ENCODE measurements at regions not wholly inside any gene's neighbourhood (a gene's known extent, or its start where the extent isn't known, plus 50 kb on each side); places are given as distances from the start of the nearest gene placed in this dataset.

DNA sequence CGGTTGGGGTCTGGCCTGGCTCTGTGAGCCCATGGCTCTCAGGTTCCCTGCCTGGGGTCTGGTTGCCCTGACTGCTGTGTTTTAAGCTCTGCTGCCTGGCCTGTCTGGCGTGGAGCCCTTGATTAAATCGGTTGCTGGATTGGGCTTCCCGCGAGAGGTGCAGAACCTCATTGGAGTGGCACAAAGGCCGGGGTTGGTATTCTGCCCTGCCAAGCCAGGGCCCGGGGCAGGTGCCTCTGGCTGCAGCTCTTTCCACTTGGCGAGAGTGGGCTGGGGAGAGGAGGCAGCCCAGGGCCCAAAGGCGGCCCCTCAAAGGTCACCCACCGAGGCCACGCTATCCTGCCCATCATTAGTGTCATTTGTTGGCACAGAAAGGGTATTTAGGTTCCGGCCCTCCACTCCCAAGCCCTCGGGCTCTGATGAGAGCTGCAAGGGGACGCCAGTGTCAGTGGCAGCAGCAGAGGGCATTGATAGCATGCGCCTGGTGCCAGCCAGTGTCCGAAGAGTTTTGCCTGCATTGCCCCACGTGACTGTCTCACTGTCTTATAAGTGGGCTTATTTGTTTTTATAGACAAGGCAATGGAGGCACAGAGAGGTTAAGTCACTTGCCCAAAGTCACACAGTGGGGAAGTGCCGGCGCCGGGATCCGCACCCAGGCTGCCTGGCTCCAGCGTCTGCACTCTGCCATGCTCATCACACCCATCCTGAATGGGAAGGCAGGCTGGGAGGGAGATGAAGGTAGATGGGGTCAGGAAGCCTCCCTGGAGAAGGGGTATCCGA, 68.0 kb upstream of the CIBAR2 start:
- Histone ChIP-seq H3K4me1 (ENCODE audit: control insufficient read depth in 1 of 2, insufficient read depth in 1 of 2, low read depth in 1 of 2, low read length in 1 of 2) (no peaks in the 10 kb centered on the region), H3K36me3 (no peaks in the 10 kb centered on the region), H3K27ac (no peak overlapping the region), H3K27me3 (peaks cover 28% of the 10 kb centered on the region), H3K4me3 (ENCODE audit: low read depth in 1 of 2, low read length in 1 of 2) (no peak overlapping the region), H3K9me3 (no peaks in the 10 kb centered on the region)
- TF ChIP-seq, protein P1, sequence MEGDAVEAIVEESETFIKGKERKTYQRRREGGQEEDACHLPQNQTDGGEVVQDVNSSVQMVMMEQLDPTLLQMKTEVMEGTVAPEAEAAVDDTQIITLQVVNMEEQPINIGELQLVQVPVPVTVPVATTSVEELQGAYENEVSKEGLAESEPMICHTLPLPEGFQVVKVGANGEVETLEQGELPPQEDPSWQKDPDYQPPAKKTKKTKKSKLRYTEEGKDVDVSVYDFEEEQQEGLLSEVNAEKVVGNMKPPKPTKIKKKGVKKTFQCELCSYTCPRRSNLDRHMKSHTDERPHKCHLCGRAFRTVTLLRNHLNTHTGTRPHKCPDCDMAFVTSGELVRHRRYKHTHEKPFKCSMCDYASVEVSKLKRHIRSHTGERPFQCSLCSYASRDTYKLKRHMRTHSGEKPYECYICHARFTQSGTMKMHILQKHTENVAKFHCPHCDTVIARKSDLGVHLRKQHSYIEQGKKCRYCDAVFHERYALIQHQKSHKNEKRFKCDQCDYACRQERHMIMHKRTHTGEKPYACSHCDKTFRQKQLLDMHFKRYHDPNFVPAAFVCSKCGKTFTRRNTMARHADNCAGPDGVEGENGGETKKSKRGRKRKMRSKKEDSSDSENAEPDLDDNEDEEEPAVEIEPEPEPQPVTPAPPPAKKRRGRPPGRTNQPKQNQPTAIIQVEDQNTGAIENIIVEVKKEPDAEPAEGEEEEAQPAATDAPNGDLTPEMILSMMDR (IDR thresholded peaks at IDR 0.05), result no peak

DNA sequence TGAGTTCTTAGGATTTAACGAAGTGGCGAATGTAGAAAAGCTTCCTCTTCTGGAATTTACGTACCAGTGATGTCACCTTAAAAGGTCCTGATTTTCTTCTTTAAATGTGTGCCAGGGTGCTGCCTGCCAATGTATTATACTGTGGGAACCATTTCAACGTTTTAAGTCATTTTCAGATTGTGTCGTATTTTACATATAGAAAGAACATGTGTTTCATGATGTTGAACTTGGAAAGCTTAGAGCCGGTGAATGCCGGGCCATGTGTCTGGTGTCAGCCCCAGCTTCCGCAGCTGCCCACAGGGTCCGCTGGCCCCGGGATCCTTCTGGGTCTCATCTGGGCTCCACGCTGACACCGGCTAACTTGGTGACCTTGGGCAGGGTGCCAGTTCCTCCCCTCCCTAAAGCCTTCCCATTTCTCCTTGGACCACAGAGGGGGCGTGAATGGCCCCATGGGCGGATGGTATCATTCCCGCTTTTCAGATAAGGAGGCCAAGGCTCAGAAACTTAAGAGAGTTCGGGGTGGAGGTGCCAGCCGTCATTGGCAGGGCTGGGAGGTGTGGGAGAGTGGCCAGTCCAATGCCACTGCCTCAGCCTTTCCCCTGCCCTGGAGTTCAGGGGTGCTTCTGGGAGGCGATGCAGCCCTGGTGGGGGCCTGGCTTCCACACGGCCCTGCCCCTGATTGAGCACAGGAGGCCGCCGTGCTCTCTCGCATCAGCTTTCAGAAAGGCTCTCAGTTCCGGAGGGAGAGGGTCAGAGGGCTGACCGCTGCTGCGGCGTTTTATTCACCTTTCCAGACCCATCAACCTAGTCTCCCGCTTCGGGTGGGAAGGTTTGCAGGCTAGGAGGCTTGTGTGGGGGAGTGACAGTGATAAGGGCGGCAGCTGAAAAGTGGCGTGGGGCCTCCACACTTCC, 68.8 kb upstream of the CIBAR2 start:
- Histone ChIP-seq H3K4me3 (ENCODE audit: low read depth in 1 of 2, low read length in 1 of 2) (no peak overlapping the region), H3K27me3 (peaks cover 20% of the 10 kb centered on the region), H3K9me3 (no peaks in the 10 kb centered on the region), H3K27ac (no peak overlapping the region), H3K36me3 (no peaks in the 10 kb centered on the region), H3K4me1 (ENCODE audit: control insufficient read depth in 1 of 2, insufficient read depth in 1 of 2, low read depth in 1 of 2, low read length in 1 of 2) (no peaks in the 10 kb centered on the region)
- TF ChIP-seq, protein P1 (IDR thresholded peaks at IDR 0.05), result no peak

DNA sequence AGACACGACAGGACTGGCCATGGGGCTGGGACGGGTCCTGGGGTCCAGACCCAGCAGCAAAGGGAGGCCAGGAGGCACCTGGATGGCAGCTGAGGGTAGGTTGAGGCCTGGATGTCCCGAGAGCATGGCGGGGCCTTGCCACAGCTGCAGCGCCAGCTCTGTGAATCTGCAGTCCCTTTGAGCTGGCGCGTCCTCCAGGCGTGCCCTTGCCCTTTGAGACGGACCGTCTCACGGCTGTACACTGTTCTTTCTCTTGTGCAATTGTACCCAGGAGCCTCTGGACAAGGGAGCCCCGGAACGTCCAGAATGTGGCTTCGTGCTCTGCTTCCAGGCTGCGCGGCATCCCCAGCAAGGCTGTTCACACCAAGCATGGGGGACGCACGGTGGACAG, 69.5 kb upstream of the CIBAR2 start:
- no peak overlapping the region for H3K4me3 ChIP-seq (ENCODE audit: low read depth in 1 of 2, low read length in 1 of 2)
- H3K9me3 ChIP-seq, result no peaks in the 10 kb centered on the region
- TF ChIP-seq, protein P1 (IDR thresholded peaks at IDR 0.05), result no peak
- peaks cover 13% of the 10 kb centered on the region for H3K27me3 ChIP-seq
- no peaks in the 10 kb centered on the region for H3K4me1 ChIP-seq (ENCODE audit: control insufficient read depth in 1 of 2, insufficient read depth in 1 of 2, low read depth in 1 of 2, low read length in 1 of 2)
- no peak overlapping the region for H3K27ac ChIP-seq
- H3K36me3 ChIP-seq, result no peaks in the 10 kb centered on the region

DNA sequence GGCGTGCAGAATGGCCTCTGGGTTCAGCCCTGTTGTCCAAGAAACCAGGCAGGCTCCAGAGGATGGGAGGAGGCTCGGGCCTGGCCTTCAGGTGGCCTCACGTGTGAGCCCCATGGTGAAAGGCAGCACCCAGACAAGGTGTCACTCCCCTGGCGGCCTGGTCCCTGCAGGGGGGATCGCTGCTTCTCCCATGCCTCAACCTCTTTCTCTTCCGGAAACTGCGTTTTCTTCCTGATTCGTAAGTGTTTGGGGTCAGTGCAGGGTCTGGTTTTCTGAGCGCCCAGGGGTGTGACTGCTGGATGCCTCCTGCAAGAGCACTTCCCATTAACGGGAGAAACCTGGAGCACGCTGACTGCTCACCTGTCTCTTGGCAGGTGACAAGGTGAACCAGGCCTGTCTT, 70.0 kb upstream of the CIBAR2 start:
- Histone ChIP-seq H3K4me1 (ENCODE audit: control insufficient read depth in 1 of 2, insufficient read depth in 1 of 2, low read depth in 1 of 2, low read length in 1 of 2) (no peaks in the 10 kb centered on the region), H3K36me3 (no peaks in the 10 kb centered on the region), H3K27me3 (peaks cover 8% of the 10 kb centered on the region), H3K4me3 (ENCODE audit: low read depth in 1 of 2, low read length in 1 of 2) (no peak overlapping the region), H3K9me3 (no peaks in the 10 kb centered on the region), H3K27ac (no peak overlapping the region)
- TF ChIP-seq, protein P1 (IDR thresholded peaks at IDR 0.05), result no peak

DNA sequence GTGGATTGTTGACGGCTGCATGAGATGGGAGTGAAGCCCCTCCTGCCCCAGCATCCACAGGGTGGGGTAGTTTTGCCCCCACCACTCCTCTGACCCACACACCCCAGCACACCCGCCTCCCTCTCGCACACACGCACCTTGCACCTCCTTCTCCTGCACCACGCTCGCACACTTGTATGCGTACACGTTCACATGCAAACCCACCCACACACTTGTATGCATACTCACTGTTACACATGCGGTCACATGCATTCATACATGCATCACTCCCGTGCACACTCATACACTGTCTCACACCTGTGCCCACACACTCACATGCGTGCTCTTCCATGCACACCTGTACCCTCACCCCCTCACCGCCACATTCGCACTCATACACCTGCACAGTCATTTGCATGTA, 70.5 kb upstream of the CIBAR2 start:
- no peaks in the 10 kb centered on the region for H3K4me1 ChIP-seq (ENCODE audit: control insufficient read depth in 1 of 2, insufficient read depth in 1 of 2, low read depth in 1 of 2, low read length in 1 of 2)

More for the DNA sequence above, 70.5 kb upstream of the CIBAR2 start:
- Histone ChIP-seq H3K4me3 (ENCODE audit: low read depth in 1 of 2, low read length in 1 of 2) (no peak overlapping the region), H3K9me3 (no peaks in the 10 kb centered on the region), H3K36me3 (no peaks in the 10 kb centered on the region), H3K27me3 (peaks cover 3% of the 10 kb centered on the region), H3K27ac (no peak overlapping the region)
- TF ChIP-seq, protein P1 (IDR thresholded peaks at IDR 0.05), result no peak
